ENCODE measurements at regions not wholly inside any gene's neighbourhood (a gene's known extent, or its start where the extent isn't known, plus 50 kb on each side); places are given as distances from the start of the nearest gene placed in this dataset.

- TF ChIP-seq USF2 (IDR thresholded peaks at IDR 0.05; ENCODE audit: borderline replicate concordance, low read depth, low read length) (no peak), CTCF (IDR thresholded peaks at IDR 0.05) (no peak), POLR2AphosphoS5 (IDR thresholded peaks at IDR 0.05; ENCODE audit: low read depth, low read length) (no peak), GABPA (IDR thresholded peaks at IDR 0.05; ENCODE audit: low read depth) (no peak)
These were observed 419.9 kb upstream of the SLIT2 start for GRCh38 chr4:19831644-19832285.

All from SK-N-SH (cell line).